B cell (primary cell): ENCODE measurements at regions not wholly inside any gene's neighbourhood (a gene's known extent, or its start where the extent isn't known, plus 50 kb on each side); places are given as distances from the start of the nearest gene placed in this dataset.

ENCODE experiments used
- ATAC-seq: fragments of 200-7000 bp; cut with Tn5 transposase; one replicate; pipeline ENCODE4 v1.10.0; 2021; ENCODE audit warnings: low read depth, mild to moderate bottlenecking, moderate number of reproducible peaks, moderate library complexity
- CTCF ChIA-PET: fragments of 350-600 bp; sonication (Branson Sonifier 250); formaldehyde crosslinking; loops from one replicate; lab custom pipeline; 2021; ENCODE audit warnings: antibody characterized with exemption, inconsistent platforms; lab: Charles Lee
- POLR2A ChIA-PET: fragments of 350-600 bp; sonication (Branson Sonifier 250); formaldehyde crosslinking; loops from one replicate; lab custom pipeline; 2021; ENCODE audit warnings: antibody characterized with exemption; lab: Charles Lee
- DNase-seq: peaks from one replicate; pipeline ENCODE4 v3.0.0; 2013
- H2AFZ ChIP-seq: 2 replicates; pipeline ENCODE4 v1.6.1; 2012; ENCODE audit warnings: mild to moderate bottlenecking, low read depth, low read length; ENCODE audit not compliant: insufficient read depth, poor library complexity, severe bottlenecking
- H3K27ac ChIP-seq, 2 donors: 1 replicate in 1 of 2; 2 replicates in 1 of 2; pipeline ENCODE4 v1.5.1; 2012 to 2013; ENCODE audit warnings: low read length in 2 of 2, mild to moderate bottlenecking in 2 of 2, moderate library complexity in 1 of 2
- H3K27me3 ChIP-seq, 4 experiments: fragments of 200-600 bp in 1 of 4; sonication (generic) in 1 of 4; replicated peaks in 1 of 4; 1 replicate in 2 of 4; 2 replicates in 2 of 4; pipeline versions ENCODE4 v1.6.1 to v1.7.0; 2013 to 2016; ENCODE audit warnings: low read length in 3 of 4, mild to moderate bottlenecking in 2 of 4, mixed read lengths in 1 of 4, moderate library complexity in 1 of 4; ENCODE audit not compliant: insufficient read depth in 4 of 4, control insufficient read depth in 3 of 4; ENCODE audit errors: control extremely low read depth in 1 of 4
- H3K36me3 ChIP-seq, 2 experiments: replicated peaks in 1 of 2; 1 replicate in 1 of 2; 2 replicates in 1 of 2; pipeline versions ENCODE4 v1.6.1 to v1.7.1; 2013; ENCODE audit warnings: low read length in 1 of 2; ENCODE audit not compliant: insufficient read depth in 2 of 2, control insufficient read depth in 1 of 2; ENCODE audit errors: control extremely low read depth in 1 of 2, extremely low read depth in 1 of 2
- H3K4me1 ChIP-seq, 2 donors: fragments of 200-600 bp in 1 of 2; sonication (generic) in 1 of 2; 1 replicate in 1 of 2; 2 replicates in 1 of 2; pipeline versions ENCODE4 v1.5.1 to v1.6.1; 2013 to 2017; ENCODE audit warnings: low read length in 2 of 2; ENCODE audit not compliant: control insufficient read depth in 2 of 2, insufficient read depth in 2 of 2
- H3K4me2 ChIP-seq: replicated peaks from 2 replicates; pipeline ENCODE3; 2012; ENCODE audit warnings: mild to moderate bottlenecking, low read depth, low read length; ENCODE audit not compliant: poor library complexity, severe bottlenecking
- H3K4me3 ChIP-seq, 5 experiments: fragments of 200-600 bp in 1 of 5; sonication (generic) in 1 of 5; 1 replicate in 3 of 5; 2 replicates in 2 of 5; pipeline versions ENCODE4 v1.5.1 to v1.7.0; 2011 to 2016; ENCODE audit warnings: low read length in 4 of 5, mild to moderate bottlenecking in 4 of 5, low read depth in 2 of 5, control low read depth in 1 of 5, moderate library complexity in 1 of 5; ENCODE audit not compliant: insufficient read depth in 1 of 5; ENCODE audit errors: control extremely low read depth in 1 of 5, extremely low read depth in 1 of 5
- H3K79me2 ChIP-seq: fragments of 200-600 bp; sonication (generic); one replicate; pipeline ENCODE4 v1.6.0; 2016; ENCODE audit warnings: low read length; ENCODE audit not compliant: control insufficient read depth, insufficient read depth
- H3K9ac ChIP-seq: fragments of 200-600 bp; sonication (generic); 2 replicates; pipeline ENCODE4 v1.6.1; 2017; ENCODE audit warnings: mild to moderate bottlenecking, low read length, moderate library complexity
- H3K9me3 ChIP-seq, 3 donors: one replicate each; pipeline versions ENCODE4 v1.6.1 to v1.7.1; 2013; ENCODE audit warnings: low read length in 2 of 3; ENCODE audit not compliant: control insufficient read depth in 2 of 3, insufficient read depth in 1 of 3; ENCODE audit errors: control extremely low read depth in 1 of 3
- H4K20me1 ChIP-seq: 2 replicates; pipeline ENCODE4 v1.6.0; 2012; ENCODE audit warnings: mild to moderate bottlenecking, low read length; ENCODE audit not compliant: insufficient read depth, control insufficient read depth, poor library complexity, severe bottlenecking
- H3K27ac Mint-ChIP-seq: one replicate; pipeline ENCODE4 v1.8.0; 2021; ENCODE audit warnings: mixed read lengths
- H3K27me3 Mint-ChIP-seq: one replicate; pipeline ENCODE4 v1.8.0; 2021; ENCODE audit warnings: mixed read lengths
- H3K4me1 Mint-ChIP-seq: one replicate; pipeline ENCODE4 v1.8.0; 2021; ENCODE audit warnings: mixed read lengths
- H3K4me3 Mint-ChIP-seq: one replicate; pipeline ENCODE4 v1.8.0; 2021; ENCODE audit warnings: mixed read lengths
- H3K9me3 Mint-ChIP-seq: one replicate; pipeline ENCODE4 v1.8.0; 2022; ENCODE audit warnings: mixed read lengths; ENCODE audit not compliant: insufficient read depth
- EZH2 ChIP-seq: IDR thresholded peaks from 2 replicates; pipeline ENCODE4 v1.6.1; 2012; ENCODE audit warnings: borderline replicate concordance, low read depth, mild to moderate bottlenecking, moderate library complexity, low read length; ENCODE audit not compliant: insufficient read depth, poor library complexity, severe bottlenecking
- WGBS: methylation state at CpG from one replicate; pipeline ENCODE4 v1.1.5; 2013; ENCODE audit warnings: missing lambda C conversion rate; ENCODE audit not compliant: insufficient coverage; 5-methylcytosine and 5-hydroxymethylcytosine counted together
- intact Hi-C: fragments of 100-400 bp; cut with micrococcal nuclease; formaldehyde crosslinking; loops from one replicate; pipeline ENCODE4 v1.10.0; 2022
- TF ChIP-seq, protein P1 (sequence below): fragments of 200-600 bp; IDR thresholded peaks from one replicate; pipeline ENCODE4 v1.8.0; 2022; ENCODE audit warnings: antibody characterized with exemption, mild to moderate bottlenecking

DNA sequence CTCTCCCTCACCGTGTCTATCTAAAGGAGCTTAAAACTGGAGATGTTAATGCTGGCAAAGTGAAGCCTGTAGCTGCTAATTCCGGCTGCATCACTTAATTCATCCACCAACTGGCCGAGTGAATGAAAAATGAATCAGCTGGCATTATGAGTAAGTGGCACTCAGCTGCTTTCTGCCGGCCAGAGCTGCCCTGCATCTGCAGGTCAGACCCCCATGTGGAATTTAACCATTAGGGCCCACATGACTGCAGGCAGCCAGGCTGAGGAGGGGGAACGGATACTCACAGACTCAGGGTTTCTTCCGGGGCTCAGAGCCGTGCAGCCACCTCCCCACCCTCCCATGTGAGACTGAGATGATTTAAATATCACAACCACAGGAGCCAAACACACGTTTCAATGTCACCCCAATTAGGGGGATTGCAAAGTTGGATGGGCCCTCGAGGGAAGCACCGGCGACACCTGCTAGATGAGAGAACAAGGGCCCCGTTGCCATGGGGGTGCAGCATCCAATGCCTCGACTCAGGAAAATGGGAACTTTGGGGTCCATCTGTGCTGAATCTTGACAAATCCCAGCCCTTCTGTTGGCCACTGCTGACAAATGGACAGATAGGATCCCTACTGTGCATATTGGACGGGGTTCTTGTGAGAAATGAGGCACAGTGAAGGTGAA, 115.6 kb upstream of the ALDH1B1 start:
- DNase-seq (no peak), ATAC-seq (no peak)
- H3K27ac ChIP-seq, result no peak overlapping the region
- Mint-ChIP-seq H3K4me1 (peaks cover 1% of the 10 kb centered on the region), H3K27ac (no peak overlapping the region), H3K27me3 (peaks cover 12% of the 10 kb centered on the region), H3K4me3 (no peak overlapping the region), H3K9me3 (no peaks in the 10 kb centered on the region)
- H3K4me2 ChIP-seq, result no peak overlapping the region
- H3K79me2 ChIP-seq, result no peaks in the 10 kb centered on the region
- H3K36me3 ChIP-seq, result no peaks in the 10 kb centered on the region
- H3K9ac ChIP-seq, result no peak overlapping the region
- ChIA-PET POLR2A (no interaction called here), CTCF (no interaction called here)
- H3K27me3 ChIP-seq, result peaks cover 0 to 7% (median 0%) of the 10 kb centered on the region in 4 experiments
- no peak for TF ChIP-seq EZH2
- TF ChIP-seq, protein P1, sequence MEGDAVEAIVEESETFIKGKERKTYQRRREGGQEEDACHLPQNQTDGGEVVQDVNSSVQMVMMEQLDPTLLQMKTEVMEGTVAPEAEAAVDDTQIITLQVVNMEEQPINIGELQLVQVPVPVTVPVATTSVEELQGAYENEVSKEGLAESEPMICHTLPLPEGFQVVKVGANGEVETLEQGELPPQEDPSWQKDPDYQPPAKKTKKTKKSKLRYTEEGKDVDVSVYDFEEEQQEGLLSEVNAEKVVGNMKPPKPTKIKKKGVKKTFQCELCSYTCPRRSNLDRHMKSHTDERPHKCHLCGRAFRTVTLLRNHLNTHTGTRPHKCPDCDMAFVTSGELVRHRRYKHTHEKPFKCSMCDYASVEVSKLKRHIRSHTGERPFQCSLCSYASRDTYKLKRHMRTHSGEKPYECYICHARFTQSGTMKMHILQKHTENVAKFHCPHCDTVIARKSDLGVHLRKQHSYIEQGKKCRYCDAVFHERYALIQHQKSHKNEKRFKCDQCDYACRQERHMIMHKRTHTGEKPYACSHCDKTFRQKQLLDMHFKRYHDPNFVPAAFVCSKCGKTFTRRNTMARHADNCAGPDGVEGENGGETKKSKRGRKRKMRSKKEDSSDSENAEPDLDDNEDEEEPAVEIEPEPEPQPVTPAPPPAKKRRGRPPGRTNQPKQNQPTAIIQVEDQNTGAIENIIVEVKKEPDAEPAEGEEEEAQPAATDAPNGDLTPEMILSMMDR, result no peak
- 83% methylated on average over 10 of the region's 14 CpGs for WGBS
- H4K20me1 ChIP-seq, result no peaks in the 10 kb centered on the region
- intact Hi-C loops, result no loop called here
- no peak overlapping the region for H3K4me3 ChIP-seq
- no peaks in the 10 kb centered on the region for H3K4me1 ChIP-seq
- H2AFZ ChIP-seq, result no peak overlapping the region
- H3K9me3 ChIP-seq, result peaks cover 0 to 1% (median 0%) of the 10 kb centered on the region in 3 donors

DNA sequence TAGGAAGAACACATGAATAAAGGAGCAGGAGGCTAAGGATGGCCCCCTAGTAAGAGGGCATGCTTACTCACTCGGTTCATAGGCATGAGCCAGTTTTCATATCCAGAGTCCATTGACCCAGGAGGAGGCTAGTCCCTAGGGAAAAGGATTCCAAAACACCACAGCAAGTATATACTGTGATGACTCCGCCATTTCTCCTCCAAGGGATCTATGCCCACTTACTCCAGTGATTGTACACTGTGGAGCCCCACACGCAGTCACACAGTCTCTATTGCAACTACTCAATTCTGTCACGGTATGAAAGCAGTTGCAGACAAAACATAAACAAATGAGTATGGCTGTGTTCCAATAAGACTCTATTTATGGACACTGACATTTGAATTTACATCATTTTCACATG, 117.7 kb upstream of the ALDH1B1 start:
- peaks cover 0 to 8% (median 0%) of the 10 kb centered on the region in 3 donors for H3K9me3 ChIP-seq
- no peak overlapping the region for H3K27ac ChIP-seq
- H3K27ac Mint-ChIP-seq, result no peak overlapping the region
- peaks cover 1% of the 10 kb centered on the region for H3K4me1 Mint-ChIP-seq
- ATAC-seq, result no peak
- H3K27me3 Mint-ChIP-seq, result peaks cover 12% of the 10 kb centered on the region
- H3K4me2 ChIP-seq, result no peak overlapping the region
- no peak overlapping the region for H3K9ac ChIP-seq
- H3K36me3 ChIP-seq, result no peaks in the 10 kb centered on the region
- peaks cover 0 to 7% (median 0%) of the 10 kb centered on the region in 4 experiments for H3K27me3 ChIP-seq
- DNase-seq, result no peak
- H4K20me1 ChIP-seq, result no peaks in the 10 kb centered on the region
- H3K4me3 Mint-ChIP-seq, result no peak overlapping the region
- WGBS, result 67% methylated on average over 1 of the region's 4 CpGs
- CTCF ChIA-PET, result no interaction called here
- intact Hi-C loops, result no loop called here
- POLR2A ChIA-PET, result no interaction called here
- no peaks in the 10 kb centered on the region for H3K79me2 ChIP-seq
- TF ChIP-seq, protein P1, result no peak
- TF ChIP-seq EZH2, result no peak
- H3K4me3 ChIP-seq, result no peak overlapping the region
- no peaks in the 10 kb centered on the region for H3K9me3 Mint-ChIP-seq
- H3K4me1 ChIP-seq, result no peaks in the 10 kb centered on the region
- H2AFZ ChIP-seq, result no peak overlapping the region
